Left forelimb (tissue), 1 donor: ENCODE measurements at regions not wholly inside any gene's neighbourhood (a gene's known extent, or its start where the extent isn't known, plus 50 kb on each side); places are given as distances from the start of the nearest gene placed in this dataset.

Experiments
- DNase-seq: peaks from one replicate; pipeline ENCODE4 v3.0.0-alpha.2; 2018; ENCODE audit warnings: low spot score

- DNase-seq = no peak
These were observed 281.9 kb upstream of the ANKRD55 start for GRCh38 chr5:56515011-56515410.

- no peak for DNase-seq
These were observed 281.1 kb upstream of the ANKRD55 start for GRCh38 chr5:56514245-56514644.

- DNase-seq = no peak
These were observed 280.0 kb upstream of the ANKRD55 start for GRCh38 chr5:56513141-56513540.

GRCh38 chr5:56512313-56512996 lies 279.3 kb upstream of the ANKRD55 start:
- DNase-seq = no peak

- DNase-seq = no peak
These were observed 278.3 kb upstream of the ANKRD55 start for GRCh38 chr5:56511326-56511841.

GRCh38 chr5:56508249-56508648 lies 275.1 kb upstream of the ANKRD55 start:
- DNase-seq = no peak

- no peak for DNase-seq
These were observed 274.3 kb upstream of the ANKRD55 start for GRCh38 chr5:56507351-56507930.

GRCh38 chr5:56506211-56506965 lies 273.3 kb upstream of the ANKRD55 start:
- no peak for DNase-seq

GRCh38 chr5:56503929-56504328 lies 270.8 kb upstream of the ANKRD55 start:
- DNase-seq = no peak

GRCh38 chr5:56501781-56502557 lies 268.8 kb upstream of the ANKRD55 start:
- no peak for DNase-seq

- DNase-seq = no peak
These were observed 266.8 kb upstream of the ANKRD55 start for GRCh38 chr5:56499901-56500300.

- no peak for DNase-seq
These were observed 266.4 kb upstream of the ANKRD55 start for GRCh38 chr5:56499491-56499890.

- DNase-seq = no peak
These were observed 265.7 kb upstream of the ANKRD55 start for GRCh38 chr5:56498759-56499395.

- DNase-seq = no peak
These were observed 263.5 kb upstream of the ANKRD55 start for GRCh38 chr5:56496581-56497063.

- no peak for DNase-seq
These were observed 261.2 kb upstream of the ANKRD55 start for GRCh38 chr5:56494300-56494731.

- DNase-seq = no peak
These were observed 260.6 kb upstream of the ANKRD55 start for GRCh38 chr5:56493766-56494165.

GRCh38 chr5:56493308-56493707 lies 260.2 kb upstream of the ANKRD55 start:
- DNase-seq = no peak

GRCh38 chr5:56492812-56493211 lies 259.7 kb upstream of the ANKRD55 start:
- no peak for DNase-seq

- DNase-seq = no peak
These were observed 257.9 kb upstream of the ANKRD55 start for GRCh38 chr5:56490971-56491468.

GRCh38 chr5:56489272-56489671 lies 256.1 kb upstream of the ANKRD55 start:
- no peak for DNase-seq

GRCh38 chr5:56487528-56488115 lies 254.5 kb upstream of the ANKRD55 start:
- DNase-seq = no peak
